SK-N-MC (cell line): ENCODE measurements at regions not wholly inside any gene's neighbourhood (a gene's known extent, or its start where the extent isn't known, plus 50 kb on each side); places are given as distances from the start of the nearest gene placed in this dataset.

ENCODE experiments used
- DNase-seq: peaks from one replicate; pipeline ENCODE4 v3.0.0-alpha.2; 2011; ENCODE audit warnings: low read depth, low spot score
- H3K27ac ChIP-seq: fragments of 200-600 bp; sonication (generic); 2 replicates; pipeline ENCODE4 v1.5.1; 2016; ENCODE audit warnings: mixed run types
- H3K36me3 ChIP-seq: fragments of 200-600 bp; sonication (generic); 2 replicates; pipeline ENCODE4 v1.6.1; 2017; ENCODE audit warnings: antibody characterized with exemption, low read length, mixed read lengths; ENCODE audit not compliant: insufficient read depth
- H3K4me3 ChIP-seq: fragments of 200-600 bp; sonication (generic); 2 replicates; pipeline ENCODE4 v1.5.1; 2016
- H3K9ac ChIP-seq: fragments of 200-600 bp; sonication (generic); 2 replicates; pipeline ENCODE4 v1.8.0; 2017; ENCODE audit warnings: mixed run types, mixed read lengths; ENCODE audit not compliant: insufficient read length
- H3K9me3 ChIP-seq: fragments of 200-600 bp; sonication (generic); 2 replicates; pipeline ENCODE4 v1.6.1; 2017; ENCODE audit warnings: low read depth, mild to moderate bottlenecking, antibody characterized with exemption, low read length, moderate library complexity, mixed read lengths
- EZH2 ChIP-seq: fragments of 200-600 bp; sonication (generic); IDR thresholded peaks from one replicate; pipeline ENCODE4 v1.6.1; 2017; ENCODE audit warnings: antibody characterized with exemption
- FOXP2 ChIP-seq: optimal IDR thresholded peaks from 2 replicates; pipeline ENCODE3; 2011; ENCODE audit warnings: mild to moderate bottlenecking, moderate library complexity; ENCODE audit not compliant: insufficient read depth; ENCODE audit errors: extremely low read length, control extremely low read depth
- POLR2AphosphoS5 ChIP-seq: IDR thresholded peaks from 2 replicates; pipeline ENCODE4 v1.6.1; 2012; ENCODE audit warnings: mild to moderate bottlenecking, low read depth, low read length, borderline replicate concordance

DNA sequence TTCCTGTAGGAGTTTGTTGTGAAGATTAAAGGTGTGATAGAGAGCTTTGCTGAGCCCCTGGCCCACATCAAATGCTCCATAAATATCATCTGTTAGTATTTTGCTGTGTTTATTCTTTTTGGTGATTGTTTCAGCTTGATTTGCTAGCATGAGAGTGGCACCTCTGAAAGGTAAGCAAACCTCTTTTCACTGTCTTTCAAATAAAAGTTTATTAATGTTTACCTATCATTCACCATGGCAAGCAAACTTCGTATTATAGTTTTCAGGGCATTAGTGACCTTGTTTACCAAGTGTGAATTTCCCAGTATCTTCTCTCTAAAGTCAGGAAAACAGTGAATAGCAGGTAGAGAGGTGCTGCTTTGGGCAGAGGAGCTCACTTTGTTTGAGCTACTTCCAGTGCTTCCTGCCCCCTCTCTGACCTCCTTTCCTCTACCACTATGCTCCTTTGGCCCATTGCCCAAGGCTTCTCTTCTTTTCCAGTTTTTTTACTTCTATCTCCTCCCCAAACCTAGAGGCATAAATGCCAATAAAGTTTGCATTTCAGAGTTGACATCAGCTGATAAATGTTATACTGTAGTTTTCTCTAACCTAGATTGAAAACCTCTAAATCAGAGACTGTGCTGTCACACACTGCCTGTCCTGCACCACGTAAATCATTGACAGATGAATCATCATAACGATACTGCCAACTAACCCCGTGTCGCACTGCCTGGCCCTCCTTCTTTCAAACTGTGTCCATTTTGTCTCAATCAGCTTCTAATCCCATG, 569.0 kb downstream of the TUSC7 start:
- Histone ChIP-seq H3K27ac (no peak overlapping the region), H3K36me3 (no peaks in the 10 kb centered on the region), H3K9ac (no peak overlapping the region), H3K4me3 (no peak overlapping the region), H3K9me3 (no peaks in the 10 kb centered on the region)
- TF ChIP-seq POLR2AphosphoS5 = no peak
- no peak for TF ChIP-seq EZH2
- TF ChIP-seq FOXP2 = no peak
- DNase-seq = no peak

DNA sequence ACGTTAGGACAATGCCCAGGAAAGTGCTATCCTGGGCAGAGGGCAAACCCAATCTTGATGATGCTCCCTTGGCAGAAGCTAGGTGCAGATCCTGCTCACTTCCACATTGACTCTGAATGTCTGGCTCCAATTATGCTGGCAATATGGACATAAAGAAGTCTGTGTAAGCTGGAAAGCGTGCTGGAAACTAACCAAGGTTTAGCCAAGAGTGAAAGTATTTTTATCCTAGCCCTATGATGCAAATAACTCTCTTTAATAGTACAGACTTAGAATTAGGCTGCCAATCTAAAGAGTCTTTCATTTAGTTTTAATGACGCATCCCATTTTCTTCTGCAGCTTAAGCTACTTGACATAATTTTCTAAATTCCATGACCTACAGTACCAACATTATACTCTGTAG, 571.8 kb downstream of the TUSC7 start:
- Histone ChIP-seq H3K9ac (no peak overlapping the region), H3K27ac (no peak overlapping the region), H3K36me3 (no peaks in the 10 kb centered on the region), H3K9me3 (no peaks in the 10 kb centered on the region), H3K4me3 (no peak overlapping the region)
- no peak for DNase-seq
- TF ChIP-seq FOXP2 = no peak
- TF ChIP-seq EZH2 = no peak
- TF ChIP-seq POLR2AphosphoS5 = no peak

DNA sequence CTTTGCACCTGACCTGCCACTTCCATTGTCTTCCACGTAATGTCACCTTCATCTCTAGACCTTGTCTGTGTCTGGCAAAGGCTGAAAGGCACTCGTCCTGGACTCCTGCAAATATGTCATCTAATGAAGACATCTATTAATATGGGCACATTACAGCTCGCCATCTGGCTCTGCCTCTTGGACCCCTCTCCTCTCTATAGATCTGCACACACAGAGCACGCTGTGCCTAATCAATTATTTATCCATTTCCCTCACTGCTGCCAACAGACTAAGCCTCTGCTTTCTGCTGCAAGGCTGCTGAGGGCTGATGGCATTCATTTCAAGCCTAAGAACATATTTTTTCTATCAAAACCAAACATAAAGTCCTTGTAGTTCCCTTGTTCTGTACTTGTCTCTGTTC, 573.0 kb downstream of the TUSC7 start:
- Histone ChIP-seq H3K4me3 (no peak overlapping the region), H3K27ac (no peak overlapping the region), H3K9me3 (no peaks in the 10 kb centered on the region), H3K9ac (no peak overlapping the region), H3K36me3 (no peaks in the 10 kb centered on the region)
- no peak for DNase-seq
- TF ChIP-seq EZH2 (no peak), FOXP2 (no peak), POLR2AphosphoS5 (no peak)

DNA sequence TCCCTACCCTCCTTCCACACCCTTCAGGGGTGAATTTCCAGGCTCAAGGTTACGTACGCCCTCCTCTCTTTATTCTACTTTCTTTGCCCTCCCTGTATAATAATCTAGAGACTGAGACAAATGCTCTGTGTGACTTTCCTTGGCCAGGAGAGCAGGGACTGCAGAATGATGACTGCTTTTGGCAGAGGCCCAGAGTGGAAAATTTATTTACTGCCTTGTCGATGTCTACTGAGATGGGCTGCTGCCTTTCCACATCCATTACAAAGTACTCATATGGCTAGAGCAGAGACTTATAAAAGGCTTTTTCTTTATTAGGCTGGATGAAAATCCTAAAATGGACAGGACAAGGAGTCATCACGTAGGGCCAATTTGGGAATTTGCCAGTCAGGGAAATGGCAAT, 576.2 kb downstream of the TUSC7 start:
- Histone ChIP-seq H3K27ac (no peak overlapping the region), H3K36me3 (no peaks in the 10 kb centered on the region), H3K9ac (no peak overlapping the region), H3K4me3 (no peak overlapping the region), H3K9me3 (no peaks in the 10 kb centered on the region)
- DNase-seq = no peak
- no peak for TF ChIP-seq EZH2

DNA sequence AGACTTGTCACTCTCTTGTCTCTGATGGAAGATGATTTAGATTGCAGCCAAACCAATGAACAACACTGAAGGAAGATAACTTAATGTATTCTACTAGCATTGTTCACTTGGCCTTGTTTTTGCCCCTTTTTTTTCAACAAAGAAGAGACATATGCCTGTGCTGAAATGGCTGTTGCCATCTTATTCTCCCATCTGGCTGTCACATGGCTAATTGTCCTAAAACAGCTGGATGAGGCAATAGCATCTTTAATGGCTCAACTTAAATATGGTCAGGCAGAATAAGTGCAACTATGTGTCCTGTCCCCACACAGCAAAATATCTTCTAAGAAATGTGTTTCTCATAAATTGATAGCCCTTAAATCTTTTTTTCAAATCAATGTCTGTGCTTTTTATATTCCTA, 576.9 kb downstream of the TUSC7 start:
- Histone ChIP-seq H3K4me3 (no peak overlapping the region), H3K9me3 (no peaks in the 10 kb centered on the region), H3K36me3 (no peaks in the 10 kb centered on the region), H3K9ac (no peak overlapping the region), H3K27ac (no peak overlapping the region)
- no peak for DNase-seq
- TF ChIP-seq EZH2 (no peak), FOXP2 (no peak), POLR2AphosphoS5 (no peak)

DNA sequence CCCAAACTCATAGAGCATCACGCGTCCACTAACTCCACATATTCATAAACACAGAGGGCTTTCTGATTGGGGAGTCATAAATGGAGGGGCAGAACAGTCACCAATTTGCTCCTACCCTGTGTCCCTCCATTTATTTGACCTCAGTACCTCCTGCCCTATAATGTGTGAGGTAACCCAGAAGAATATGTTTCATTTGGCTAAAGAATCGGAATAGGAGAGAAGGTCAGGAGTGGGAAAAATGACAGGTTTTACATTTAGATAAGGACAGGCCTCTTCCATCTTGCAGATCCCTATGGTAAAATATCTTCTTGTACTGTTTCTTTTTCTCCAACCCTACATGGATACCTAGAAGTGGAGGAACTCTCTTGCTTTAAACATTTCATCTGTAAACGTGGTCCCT, 578.0 kb downstream of the TUSC7 start:
- no peaks in the 10 kb centered on the region for H3K36me3 ChIP-seq
- H3K4me3 ChIP-seq = no peak overlapping the region
- H3K9ac ChIP-seq = no peak overlapping the region
- DNase-seq = no peak
- no peaks in the 10 kb centered on the region for H3K9me3 ChIP-seq
- no peak overlapping the region for H3K27ac ChIP-seq
- TF ChIP-seq FOXP2 (no peak), POLR2AphosphoS5 (no peak), EZH2 (no peak)

DNA sequence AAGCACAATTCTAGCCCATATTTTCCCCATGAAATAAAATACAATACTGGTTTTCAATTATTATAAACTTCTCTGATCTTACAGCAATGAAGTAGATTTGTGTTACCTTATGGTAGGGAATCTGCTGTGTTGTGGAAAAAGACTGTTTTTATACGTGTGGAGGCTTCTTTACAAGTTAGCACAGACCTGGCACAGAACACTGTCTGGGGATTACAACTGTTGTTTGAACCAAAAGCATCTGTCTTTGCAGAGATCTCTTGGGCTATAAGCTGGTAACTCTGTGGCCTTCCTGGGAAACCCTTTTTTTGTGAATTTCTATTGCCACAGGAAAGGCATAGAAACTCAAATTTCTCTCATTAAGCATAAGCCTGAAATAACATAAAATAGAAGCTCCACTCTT, 581.9 kb downstream of the TUSC7 start:
- H3K9ac ChIP-seq = no peak overlapping the region
- no peak overlapping the region for H3K4me3 ChIP-seq
- no peaks in the 10 kb centered on the region for H3K9me3 ChIP-seq
- no peak for DNase-seq
- TF ChIP-seq EZH2 (no peak), POLR2AphosphoS5 (no peak), FOXP2 (no peak)
- H3K36me3 ChIP-seq = no peaks in the 10 kb centered on the region
- H3K27ac ChIP-seq = no peak overlapping the region

DNA sequence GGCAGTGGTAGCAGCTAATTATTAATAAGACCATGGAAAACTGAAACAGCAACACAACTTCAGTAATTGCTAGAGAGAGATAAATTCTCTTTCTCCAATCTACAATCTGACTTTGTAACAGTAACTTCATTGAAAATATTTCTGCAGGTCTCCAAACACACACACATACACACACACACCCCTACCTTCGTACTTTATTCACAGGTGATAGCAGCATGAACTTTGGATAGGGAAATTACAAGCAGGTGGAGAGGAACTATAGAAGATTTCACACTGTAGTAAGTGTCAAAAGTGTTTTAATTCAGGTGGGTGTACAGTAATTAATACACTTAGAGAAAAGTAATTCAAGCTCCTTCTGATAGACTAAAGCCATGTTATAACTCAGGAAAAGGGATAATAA, 587.5 kb downstream of the TUSC7 start:
- TF ChIP-seq POLR2AphosphoS5 (no peak), EZH2 (no peak), FOXP2 (no peak)
- DNase-seq = no peak
- H3K27ac ChIP-seq = no peak overlapping the region

DNA sequence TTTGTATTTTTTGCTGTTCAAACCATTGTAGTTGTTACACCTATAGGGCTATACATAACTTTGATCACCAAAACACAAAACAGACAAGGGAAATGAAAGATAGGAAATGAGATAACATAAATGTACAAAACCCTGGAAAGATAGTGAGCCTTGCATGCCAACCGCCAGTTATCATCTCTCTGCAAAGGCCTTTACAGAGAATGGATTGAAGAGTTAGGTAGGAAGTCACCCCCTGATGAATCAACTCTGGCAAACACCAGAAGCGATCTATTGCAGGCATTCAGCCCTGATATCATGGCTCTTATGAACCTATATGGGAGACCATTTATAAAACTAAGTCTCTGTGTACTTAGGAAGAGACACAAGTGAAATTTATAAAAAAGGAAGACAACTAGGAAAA, 588.0 kb downstream of the TUSC7 start:
- no peak overlapping the region for H3K9ac ChIP-seq
- no peak overlapping the region for H3K27ac ChIP-seq
- TF ChIP-seq FOXP2 = no peak
- no peak for DNase-seq
- H3K36me3 ChIP-seq = no peaks in the 10 kb centered on the region
- H3K9me3 ChIP-seq = no peaks in the 10 kb centered on the region
- H3K4me3 ChIP-seq = no peak overlapping the region

More for the DNA sequence above, 587.5 kb downstream of the TUSC7 start:
- no peaks in the 10 kb centered on the region for H3K9me3 ChIP-seq
- no peak overlapping the region for H3K4me3 ChIP-seq
- no peak overlapping the region for H3K9ac ChIP-seq
- H3K36me3 ChIP-seq = no peaks in the 10 kb centered on the region
